ENCODE measurements at regions not wholly inside any gene's neighbourhood (a gene's known extent, or its start where the extent isn't known, plus 50 kb on each side); places are given as distances from the start of the nearest gene placed in this dataset.
"Not testable (repeated sequence)": the region's sequence is repeated elsewhere in the genome, so short reads cannot be mapped to it uniquely, and the experiment has no call there.

DNA sequence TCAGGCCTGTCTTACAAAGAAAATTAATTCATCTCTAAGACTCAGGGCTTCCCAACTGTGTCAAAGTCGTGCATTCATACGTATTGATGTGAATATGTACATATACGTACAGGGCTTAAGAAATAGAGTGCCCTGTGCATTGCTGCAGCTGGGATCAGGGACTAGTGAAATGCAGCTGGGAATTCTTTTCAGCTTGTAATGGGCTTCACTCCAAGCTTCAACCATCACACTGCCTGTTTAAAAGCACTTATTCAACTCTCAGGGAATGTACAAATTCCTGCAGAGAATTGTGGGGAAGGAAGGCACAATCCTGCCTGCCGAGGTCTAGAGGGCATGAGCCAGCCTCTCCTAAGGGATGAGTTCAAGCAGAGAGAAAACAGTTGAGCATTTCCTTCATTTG is 59.6 kb upstream of the MAN2A1 start:
- no peak for DNase-seq
- ATAC-seq, result no peak

DNA sequence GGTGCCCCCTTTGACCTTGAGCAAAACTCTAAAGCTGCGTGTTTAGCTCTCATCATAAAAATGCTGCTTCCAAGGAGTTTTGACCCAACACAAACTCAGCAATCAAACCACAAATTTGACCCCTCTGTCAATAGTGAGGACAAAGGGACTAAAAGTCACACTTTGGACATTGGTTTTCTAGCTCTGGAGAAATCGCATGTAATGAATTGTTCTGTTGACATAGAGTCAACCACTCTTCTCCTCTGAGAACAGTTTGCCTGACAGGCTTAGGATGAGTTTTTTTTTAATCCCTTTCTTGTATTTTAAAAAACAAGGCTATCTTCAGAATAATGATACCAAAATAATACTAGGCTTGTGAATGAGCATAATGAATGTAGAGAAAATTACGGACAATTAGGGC is 61.1 kb upstream of the MAN2A1 start:
- no peak for ATAC-seq

DNA sequence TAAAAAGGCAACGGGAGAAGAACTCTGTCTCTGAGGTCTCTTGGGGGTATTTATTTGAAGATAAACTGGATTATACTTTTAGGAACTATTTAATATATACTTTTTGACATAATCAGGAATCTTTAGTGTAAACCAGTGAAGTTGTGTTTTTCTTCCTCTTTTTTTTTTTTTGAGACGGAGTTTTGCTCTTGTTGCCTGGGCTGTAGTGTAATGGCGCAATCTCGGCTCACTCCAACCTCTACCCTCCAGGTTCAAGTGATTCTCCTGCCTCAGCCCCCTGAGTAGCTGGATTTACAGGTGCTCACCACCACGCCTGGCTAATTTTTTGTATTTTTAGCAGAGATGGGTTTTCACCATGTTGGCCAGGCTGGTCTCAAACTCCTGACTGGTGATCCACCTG is 68.5 kb upstream of the MAN2A1 start:
- not testable (repeated sequence) for ATAC-seq

More for the DNA sequence above, 61.1 kb upstream of the MAN2A1 start:
- no peak for DNase-seq

DNA sequence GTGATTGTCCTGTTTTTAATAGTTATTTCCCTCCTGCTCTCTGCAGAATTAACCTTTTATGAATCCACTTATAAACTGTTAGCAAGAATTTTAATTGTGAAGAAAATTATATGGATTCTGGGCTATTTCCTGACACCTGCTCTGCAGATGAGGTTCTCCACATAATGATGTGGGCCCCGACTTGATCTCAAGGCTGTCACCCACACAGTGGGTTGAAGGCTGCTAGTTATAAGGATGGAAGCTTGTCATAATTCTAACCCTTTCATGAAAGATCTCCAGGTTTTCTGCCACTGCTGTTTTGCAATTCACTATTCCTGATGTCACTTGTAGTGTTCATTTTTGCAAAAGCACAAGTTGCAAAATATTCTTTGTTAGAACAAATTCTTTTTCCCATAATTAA is 69.1 kb upstream of the MAN2A1 start:
- DNase-seq, result no peak
- ATAC-seq, result no peak

More for the DNA sequence above, 68.5 kb upstream of the MAN2A1 start:
- DNase-seq, result not testable (repeated sequence)

DNA sequence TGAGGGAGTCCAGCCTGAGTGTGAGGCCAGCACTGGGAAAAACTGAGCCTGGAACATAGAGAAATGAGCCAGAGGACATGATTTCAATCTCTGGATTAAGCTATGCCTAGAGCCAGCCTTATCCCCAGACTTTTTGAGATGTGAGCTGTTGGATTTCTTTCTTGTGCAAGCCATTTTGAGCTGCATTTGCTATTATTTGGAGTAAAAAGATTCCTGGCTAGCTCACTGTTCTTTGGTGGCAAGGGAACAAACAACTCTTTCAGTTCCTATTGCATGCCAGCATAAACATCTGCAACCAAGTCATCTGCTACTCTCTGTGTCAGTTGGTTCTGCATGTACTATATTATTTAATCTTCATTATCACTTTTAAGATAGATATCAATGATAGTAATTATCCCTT is 70.1 kb upstream of the MAN2A1 start:
- DNase-seq (no peak), ATAC-seq (no peak)

DNA sequence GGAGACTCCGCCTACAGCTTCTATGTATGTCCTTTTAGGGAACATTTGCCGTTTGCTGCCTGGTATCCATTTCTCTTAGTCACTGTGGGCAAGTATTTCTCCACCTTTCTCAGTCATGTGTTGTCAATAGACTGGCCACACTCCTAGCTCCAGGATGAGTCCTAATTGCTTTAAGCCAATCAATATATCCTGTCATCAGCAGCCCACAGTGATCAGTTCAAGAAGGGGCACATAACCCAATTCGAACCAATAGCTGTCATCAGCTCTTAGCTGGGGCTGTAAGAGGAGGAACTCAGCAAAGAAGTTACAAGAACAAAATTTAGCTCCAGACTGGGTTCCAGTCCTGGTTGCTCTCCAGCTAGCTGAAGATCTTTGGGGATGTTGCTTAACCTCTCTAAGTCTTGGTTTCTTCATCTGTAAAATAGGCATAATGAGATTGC is 70.7 kb upstream of the MAN2A1 start:
- no peak for ATAC-seq

DNA sequence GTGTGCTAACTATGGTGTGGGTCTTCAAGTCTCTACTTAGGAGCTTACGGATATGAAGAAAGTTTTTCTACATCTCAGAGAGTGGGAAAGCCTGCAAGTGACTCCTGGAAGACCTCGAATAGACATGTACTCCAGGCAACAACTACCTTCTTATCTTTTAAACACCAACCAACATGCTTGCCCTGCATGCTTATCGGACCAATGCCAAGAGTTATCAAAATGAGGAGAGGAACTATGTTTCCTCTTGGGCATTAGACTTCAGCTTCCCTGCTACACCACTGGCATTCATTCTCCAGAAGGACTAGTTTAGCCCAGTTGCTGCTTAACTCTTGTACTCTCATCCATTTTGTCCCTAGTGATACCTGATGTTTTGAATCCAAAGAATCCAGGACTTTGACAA is 74.7 kb upstream of the MAN2A1 start:
- no peak for DNase-seq
- ATAC-seq, result no peak

More for the DNA sequence above, 70.7 kb upstream of the MAN2A1 start:
- no peak for DNase-seq

DNA sequence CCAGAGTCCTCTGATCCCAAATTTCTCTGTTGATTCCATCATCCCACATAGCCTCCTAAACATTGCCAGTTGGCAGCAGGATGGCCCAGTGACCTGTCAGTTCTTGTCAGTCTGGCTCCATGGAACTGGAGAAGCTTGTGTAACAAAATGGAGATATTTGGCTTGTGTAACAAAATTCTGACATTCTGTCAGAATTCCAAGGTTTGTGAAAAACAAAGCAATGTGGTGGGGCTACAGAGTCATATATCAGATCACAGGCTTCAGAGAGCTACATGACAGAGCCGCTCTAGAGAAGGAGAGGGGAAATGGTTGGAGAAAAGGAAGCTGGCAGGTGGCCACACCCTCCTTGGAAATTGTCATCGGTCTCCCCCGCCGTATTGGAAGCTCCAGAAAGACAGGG is 75.4 kb upstream of the MAN2A1 start:
- no peak for ATAC-seq
- no peak for DNase-seq

DNA sequence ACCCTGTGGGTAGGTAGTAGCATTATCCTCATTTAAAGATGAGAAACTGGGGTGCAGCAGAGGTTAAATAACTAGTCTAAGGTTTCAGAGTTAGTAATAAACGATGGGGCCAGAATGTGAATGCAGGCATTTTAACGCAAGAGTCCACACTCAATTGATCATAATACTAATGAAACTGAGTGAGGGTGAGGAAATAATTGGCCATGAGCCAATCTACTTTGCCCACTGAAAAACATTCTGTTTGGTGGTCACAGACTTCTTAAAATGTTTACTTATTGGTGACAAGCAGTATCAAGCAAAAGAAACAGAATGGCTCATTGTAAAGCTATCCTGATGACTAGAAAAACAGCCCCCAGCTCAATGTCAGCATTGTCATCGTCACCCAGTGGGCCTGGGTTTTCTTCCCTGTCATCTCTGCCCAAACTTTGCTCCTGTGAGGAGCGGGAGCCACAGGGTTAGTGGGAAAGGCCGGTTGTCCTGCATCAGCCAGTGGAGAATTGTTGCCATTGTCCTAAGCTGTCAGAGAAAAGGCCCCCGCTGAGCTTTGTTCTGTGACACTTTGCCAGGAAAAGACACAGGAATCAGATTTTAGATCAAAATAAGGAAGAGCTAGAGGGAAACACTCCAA is 77.3 kb upstream of the MAN2A1 start:
- DNase-seq (no peak), ATAC-seq (no peak)

DNA sequence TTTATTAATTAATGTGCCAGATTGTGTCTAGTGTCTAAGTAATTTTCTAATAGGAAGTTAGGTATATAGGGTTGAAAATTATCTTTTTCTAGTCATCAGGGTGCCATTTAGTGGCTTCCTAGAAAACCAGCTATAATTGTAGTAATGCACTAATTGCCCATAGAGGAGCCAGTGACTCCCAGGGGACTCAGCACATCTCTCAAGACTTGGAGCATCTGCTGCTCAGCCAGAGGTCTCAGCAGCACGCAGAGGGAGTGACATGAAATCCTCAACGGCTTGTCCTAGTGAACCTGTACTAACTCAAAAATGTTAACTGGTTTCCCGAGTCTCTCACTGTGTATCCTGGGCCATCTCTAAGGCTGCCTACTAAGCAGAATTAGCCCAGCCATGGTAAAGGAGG is 78.2 kb upstream of the MAN2A1 start:
- DNase-seq, result no peak

DNA sequence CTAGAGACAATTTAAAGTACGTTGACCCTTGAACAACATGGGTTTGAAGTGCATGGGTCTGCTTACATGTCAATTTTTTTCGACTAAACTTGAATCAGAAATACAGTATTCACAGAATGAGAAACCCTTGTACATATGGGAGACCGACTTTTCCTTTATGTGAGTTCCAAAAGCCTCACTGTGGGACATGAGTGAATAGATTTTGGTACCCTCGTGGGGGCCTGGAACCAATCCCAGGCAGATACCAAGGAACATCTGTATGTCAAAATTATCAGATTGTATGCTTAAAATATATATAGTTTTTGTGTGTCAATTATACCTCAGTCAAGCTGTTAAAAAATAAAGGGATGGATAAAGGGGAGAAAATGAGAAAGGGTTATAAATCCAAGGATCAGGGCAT is 78.7 kb upstream of the MAN2A1 start:
- no peak for DNase-seq

More for the DNA sequence above, 78.2 kb upstream of the MAN2A1 start:
- ATAC-seq, result no peak

DNA sequence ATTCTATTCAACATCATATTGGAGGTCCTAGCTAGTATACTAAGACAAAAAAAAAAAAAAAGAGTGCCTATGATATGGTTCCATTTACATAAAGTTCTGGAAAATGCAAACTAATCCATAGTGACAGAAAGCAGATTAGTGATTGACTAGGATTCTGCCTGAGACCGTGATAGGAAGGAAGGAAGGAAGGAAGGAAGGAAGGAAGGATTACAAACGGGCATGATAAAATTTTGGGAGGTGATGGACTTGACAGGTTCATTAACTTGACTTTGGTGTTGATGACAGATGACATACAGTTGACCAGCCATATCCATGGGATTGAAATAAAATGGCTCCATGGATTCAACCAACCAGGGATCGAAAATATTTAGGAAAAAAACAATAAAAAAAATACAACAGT is 79.1 kb upstream of the MAN2A1 start:
- ATAC-seq, result no peak
- no peak for DNase-seq

More for the DNA sequence above, 78.7 kb upstream of the MAN2A1 start:
- ATAC-seq, result no peak

DNA sequence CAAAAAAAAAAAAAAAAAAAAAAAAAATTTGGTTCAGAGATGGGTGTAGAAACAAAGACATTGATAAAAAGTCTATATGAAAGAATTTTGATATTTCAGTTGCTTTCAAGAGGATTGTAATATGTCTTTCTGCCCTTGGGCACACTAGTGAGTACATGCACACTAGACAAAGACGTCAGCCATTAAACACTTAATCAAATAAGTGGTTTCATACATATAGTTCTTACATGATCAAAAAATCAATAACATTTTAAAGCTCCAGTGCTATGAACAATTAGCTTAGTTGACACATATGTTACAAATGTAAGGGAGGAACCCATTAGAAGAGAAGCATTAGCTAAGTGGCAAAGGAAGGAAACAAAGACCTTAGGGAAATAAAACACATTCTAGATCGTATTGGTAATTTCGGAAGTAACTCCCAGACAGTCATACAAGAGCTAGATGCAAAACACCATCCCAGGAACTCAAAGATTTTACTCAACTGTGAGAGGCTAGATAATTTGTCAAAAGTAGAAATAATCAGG is 84.5 kb upstream of the MAN2A1 start:
- ATAC-seq (no peak), DNase-seq (no peak)

DNA sequence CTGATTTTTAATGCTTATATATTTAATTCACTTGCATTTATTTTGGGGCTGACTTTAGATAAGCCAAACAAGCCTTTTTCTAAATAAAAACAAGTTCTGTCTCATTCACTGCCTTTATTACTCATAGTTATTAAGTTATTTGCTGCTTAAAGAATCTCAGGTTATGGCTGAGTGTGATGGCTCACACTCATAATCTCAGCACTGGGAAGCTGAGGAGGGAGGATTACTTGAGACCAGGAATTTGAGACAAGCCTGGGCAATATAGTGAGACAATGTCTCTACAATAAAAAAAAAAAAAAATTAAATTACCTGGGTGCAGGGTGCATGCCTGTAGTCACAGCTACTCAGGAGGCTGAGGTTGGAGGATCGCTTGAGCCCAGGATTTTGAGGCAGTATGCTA is 85.0 kb upstream of the MAN2A1 start:
- DNase-seq (no peak), ATAC-seq (no peak)

DNA sequence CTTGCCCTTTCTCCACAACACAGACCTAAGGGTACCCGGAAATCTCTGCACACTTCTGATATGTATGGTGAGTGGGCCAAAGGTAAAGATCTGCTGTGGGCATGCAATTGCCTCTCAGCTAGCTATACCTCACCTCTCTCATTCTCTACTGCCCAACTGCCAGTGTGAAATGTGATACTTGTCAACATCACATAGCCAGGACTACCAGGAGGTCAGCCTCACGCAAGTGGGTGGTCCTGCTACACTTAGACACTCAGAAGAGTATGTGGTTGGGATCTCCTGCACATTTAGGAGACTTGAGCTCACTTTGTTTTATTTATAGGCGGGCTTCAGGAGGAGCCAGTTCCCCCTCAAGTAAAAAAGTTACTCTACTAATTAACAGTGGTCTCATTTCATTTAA is 88.0 kb upstream of the MAN2A1 start:
- DNase-seq (no peak), ATAC-seq (no peak)

DNA sequence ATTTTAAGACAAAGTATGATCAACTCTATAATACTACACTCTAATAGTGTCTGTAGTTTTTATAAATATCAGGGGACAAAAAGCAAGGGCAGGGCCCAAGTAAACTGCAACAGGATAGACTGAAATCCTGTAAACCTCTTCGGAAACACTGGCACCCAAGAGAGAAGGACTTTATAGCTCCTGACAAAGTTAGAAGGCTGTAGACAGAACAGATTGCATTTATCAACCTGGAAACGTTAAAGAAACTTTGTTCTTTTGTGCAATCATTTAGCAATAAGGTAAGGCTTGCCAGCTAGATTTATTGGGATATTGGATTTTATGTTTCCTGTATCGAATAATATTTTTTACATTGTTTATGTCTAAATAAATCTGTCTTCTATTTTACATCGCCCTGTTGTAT is 91.8 kb upstream of the MAN2A1 start:
- no peak for ATAC-seq
- DNase-seq, result no peak

DNA sequence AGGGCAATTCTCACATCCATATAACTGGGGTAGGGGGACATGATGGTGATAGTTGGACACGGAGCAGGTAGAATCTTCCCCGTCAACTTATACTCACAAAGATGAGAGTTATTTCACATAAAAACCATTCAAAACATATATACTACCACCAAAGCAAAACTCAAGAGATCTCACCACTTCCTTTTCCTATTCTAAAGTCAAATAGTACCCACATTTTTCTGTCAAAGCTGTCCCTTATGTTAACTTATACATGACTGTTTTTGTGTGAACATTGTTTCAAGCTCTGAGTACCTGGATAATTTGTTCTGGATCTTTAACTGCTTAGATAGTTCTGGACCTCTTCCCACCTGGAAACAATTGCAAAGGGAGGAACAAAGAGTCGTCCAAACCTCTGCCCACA is 95.5 kb upstream of the MAN2A1 start:
- no peak for ATAC-seq
- no peak for DNase-seq

DNA sequence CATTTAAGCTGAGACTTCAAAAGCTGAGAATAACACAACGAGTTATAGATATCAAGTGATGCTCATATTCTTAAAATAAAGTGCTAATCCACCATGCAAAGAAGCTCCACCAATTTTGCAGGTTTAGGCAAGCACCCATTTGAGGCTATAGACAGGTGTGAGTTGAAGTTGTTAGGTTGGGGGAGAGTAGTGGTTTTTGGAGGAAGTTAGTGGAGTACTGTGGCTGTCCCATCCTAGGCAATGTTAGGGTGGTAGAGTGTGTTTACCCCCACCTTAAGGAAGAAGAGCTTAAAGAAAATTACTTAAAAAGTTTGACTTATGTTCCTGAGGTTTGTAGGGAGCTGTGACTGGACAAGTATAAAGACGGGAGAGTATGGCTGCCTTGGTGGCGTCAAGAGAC is 98.9 kb upstream of the MAN2A1 start:
- no peak for DNase-seq
- ATAC-seq, result no peak

DNA sequence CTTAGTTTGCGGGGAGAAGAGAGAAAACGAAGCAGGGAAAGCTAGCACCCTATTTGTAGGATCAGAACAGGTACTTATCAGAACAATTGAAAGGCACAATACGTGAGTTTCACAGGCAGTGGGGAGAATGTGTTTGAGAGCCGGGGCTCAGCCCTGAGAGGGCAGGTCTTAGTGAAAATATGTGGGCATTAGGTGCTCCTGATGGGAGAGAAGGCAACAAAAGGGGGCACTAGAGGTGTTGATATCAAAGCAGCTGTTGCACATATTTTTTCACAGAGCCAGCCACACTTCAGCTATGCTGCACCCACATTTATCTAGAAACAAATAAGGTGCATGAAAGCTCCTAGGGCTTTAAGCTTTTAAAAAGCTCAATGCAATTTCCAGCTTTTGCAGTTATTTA is 99.7 kb upstream of the MAN2A1 start:
- DNase-seq, result no peak
- ATAC-seq, result no peak

DNA sequence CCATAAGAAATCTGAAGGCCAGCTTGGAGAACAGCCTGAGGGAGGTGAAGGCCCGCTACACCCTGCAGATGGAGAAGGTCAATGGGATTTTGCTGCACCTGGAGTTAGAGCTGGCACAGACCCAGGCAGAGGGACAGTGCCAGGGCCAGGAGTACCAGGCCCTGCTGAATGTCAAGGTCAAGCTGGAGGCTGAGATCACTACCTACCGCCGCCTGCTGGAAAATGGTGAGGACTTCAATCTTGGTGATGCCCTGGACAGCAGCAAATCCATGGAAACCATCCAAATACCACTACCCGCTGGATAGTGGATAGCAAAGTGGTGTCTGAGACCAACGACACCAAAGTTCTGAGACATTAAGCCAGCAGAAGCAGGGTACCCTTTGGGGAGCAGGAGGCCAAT is 100.5 kb upstream of the MAN2A1 start:
- ATAC-seq (no peak), DNase-seq (no peak)

DNA sequence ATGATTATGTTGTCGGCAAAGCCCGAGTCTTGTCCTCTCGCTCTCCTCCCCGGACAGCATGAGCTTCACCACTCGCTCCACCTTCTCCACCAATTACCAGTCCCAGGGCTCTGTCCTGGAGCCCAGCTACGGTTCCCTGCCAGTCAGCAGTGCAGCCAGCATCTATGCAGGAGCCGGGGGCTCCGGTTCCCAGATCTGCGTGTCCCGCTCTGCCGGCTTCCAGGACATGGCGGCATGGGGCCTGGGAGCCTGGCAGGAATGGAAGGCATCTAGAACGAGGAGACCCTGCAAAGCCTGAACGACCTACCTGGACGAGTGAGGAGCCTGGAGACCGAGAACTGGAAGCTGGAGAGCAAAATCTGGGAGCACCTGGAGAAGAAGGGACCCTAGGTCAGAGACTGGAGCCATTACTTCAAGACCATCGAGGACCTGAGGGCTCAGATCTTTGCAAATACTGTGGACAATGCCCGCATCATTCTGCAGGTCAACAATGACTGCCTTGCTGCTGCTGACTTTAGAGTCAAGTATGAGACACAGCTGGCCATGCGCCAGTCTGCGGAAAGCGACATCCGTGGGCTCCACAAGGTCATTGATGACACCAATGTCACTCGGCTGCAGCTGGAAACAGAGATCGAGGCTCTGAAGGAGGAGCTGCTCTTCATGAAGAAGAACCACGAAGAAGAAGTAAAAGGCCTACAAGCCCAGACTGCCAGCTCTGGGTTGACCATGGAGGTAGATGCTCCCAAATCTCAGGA is 101.3 kb upstream of the MAN2A1 start:
- no peak for DNase-seq
- ATAC-seq, result no peak

DNA sequence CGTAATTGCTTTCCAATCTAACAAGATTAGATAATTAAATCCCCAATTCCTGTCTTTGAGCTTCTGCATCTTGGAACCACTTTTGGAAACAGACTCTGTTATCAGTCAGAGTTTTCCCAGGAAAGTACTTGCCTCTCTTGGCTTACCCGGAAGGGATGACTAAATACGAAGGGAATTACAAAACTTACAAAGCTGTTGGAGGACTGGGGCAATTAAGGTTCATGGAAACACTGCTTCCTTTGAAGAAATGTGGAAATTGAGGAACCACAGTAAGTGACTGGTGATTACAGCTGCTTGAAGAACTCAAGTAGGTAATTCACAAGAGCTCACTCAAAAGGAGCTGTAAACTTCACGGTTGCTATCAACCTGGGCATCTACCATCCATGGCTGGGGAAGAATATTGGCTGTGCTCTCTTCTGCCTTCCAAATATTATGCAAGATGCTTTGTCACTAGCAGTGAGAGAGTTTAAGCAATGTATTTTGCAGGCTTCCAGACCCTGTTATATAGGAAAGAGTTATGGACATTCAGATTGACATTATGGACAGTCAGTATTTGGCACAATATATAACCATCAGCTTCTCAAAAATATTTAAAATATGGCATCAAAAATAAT is 104.6 kb upstream of the MAN2A1 start:
- ATAC-seq (no peak), DNase-seq (no peak)

DNA sequence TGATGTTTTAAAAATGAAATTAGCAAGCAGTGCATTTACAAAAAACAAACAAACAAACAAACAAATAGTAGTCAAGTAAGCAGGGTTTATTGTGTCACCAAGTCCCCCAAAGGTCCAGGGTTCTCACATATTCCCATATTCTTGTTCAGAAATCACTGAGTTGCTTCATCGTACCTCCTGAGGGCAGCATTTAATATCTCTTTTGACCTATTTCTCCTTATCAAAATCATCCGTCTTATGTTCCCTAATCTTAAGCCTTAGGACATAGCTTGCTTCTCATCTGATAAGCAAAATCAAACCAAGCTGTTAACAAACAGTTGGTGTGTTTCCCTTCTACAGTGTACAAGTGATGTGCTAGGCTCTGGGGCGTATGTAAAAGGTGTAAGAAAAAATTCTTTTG is 109.5 kb upstream of the MAN2A1 start:
- ATAC-seq, result no peak
- DNase-seq, result no peak

All from stimulated activated naive CD8-positive, alpha-beta T cell treated with anti-CD3 and anti-CD28 coated beads, Interleukin-15, Interleukin-2, amounts not matched to agents 100 U/mL and 50 U/mL, for 24 hours (primary cell).